ENCODE measurements at regions not wholly inside any gene's neighbourhood (a gene's known extent, or its start where the extent isn't known, plus 50 kb on each side); places are given as distances from the start of the nearest gene placed in this dataset.

DNA sequence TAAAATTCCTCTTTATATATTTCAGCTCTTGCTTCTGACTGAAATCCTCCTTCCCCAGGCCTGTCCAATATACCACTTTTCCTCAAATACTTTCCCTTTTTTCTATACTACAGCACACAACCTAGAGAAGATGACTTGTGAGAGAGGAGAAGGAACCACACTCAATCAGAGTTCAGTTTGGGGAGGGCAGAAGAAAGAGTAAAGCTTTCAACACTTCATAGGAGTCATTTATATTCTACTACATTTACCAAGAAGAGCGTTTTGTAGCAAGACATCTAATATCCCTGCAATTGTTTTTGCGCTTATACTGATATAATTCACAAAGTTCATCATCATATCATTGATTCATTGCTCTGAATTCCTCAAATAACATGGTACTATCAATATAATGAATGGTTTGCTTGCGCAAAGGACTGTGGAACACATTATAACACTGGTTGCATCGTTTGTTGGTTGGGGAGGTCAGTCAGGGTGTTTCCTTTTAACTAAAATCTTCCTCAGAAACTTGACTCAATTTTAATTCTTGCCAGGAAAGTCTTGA, 792.5 kb upstream of the CELF2 start:
- Histone ChIP-seq H3K27ac (ENCODE audit: insufficient read depth, low read depth, low read length) (no peak overlapping the region), H3K36me3 (ENCODE audit: control insufficient read depth in 2 of 2, extremely low read depth in 1 of 2, insufficient read depth in 2 of 2, low read length in 2 of 2) (no peaks in the 10 kb centered on the region), H3K9ac (replicated peaks; ENCODE audit: extremely low read depth, insufficient read depth, low read length) (no peak overlapping the region), H3K27me3 (ENCODE audit: control insufficient read depth in 2 of 2, insufficient read depth in 2 of 2, low read length in 2 of 2) (no peaks in the 10 kb centered on the region), H3K4me2 (ENCODE audit: insufficient read depth, low read length) (no peak overlapping the region), H3K4me3 (replicated peaks in 1 of 3; ENCODE audit: insufficient read depth in 1 of 3, low read depth in 1 of 3, low read length in 3 of 3) (no peak overlapping the region), H3K4me1 (ENCODE audit: control insufficient read depth, extremely low read depth, insufficient read depth, low read length) (no peaks in the 10 kb centered on the region), H2AFZ (ENCODE audit: low read depth, low read length) (no peak overlapping the region), H3K9me3 (replicated peaks; ENCODE audit: control insufficient read depth, insufficient read depth, low read length) (peaks cover 2% of the 10 kb centered on the region), H3K79me2 (ENCODE audit: control insufficient read depth, insufficient read depth, low read length) (no peaks in the 10 kb centered on the region), H4K20me1 (replicated peaks; ENCODE audit: control insufficient read depth, extremely low read depth, insufficient read depth, low read length) (peaks cover 2% of the 10 kb centered on the region), H3K9me1 (replicated peaks; ENCODE audit: control insufficient read depth, extremely low read depth, insufficient read depth, low read length) (no peaks in the 10 kb centered on the region)
- BruUV-seq (replicated peaks) = no TSS peak
- DNase-seq (ENCODE audit: low read depth, low spot score) = no peak
- CTCF ChIA-PET = no interaction called here
- intact Hi-C loops (cut with micrococcal nuclease) = no loop called here
- POLR2A ChIA-PET = no interaction called here
- no peak for TF ChIP-seq EZH2 (IDR thresholded peaks at IDR 0.05; ENCODE audit: borderline replicate concordance, low read depth, low read length, severe bottlenecking)
- TF ChIP-seq POLR2AphosphoS5 (IDR thresholded peaks at IDR 0.05; ENCODE audit: insufficient read depth, low read depth, low read length) = no peak
- TF ChIP-seq, protein P1, sequence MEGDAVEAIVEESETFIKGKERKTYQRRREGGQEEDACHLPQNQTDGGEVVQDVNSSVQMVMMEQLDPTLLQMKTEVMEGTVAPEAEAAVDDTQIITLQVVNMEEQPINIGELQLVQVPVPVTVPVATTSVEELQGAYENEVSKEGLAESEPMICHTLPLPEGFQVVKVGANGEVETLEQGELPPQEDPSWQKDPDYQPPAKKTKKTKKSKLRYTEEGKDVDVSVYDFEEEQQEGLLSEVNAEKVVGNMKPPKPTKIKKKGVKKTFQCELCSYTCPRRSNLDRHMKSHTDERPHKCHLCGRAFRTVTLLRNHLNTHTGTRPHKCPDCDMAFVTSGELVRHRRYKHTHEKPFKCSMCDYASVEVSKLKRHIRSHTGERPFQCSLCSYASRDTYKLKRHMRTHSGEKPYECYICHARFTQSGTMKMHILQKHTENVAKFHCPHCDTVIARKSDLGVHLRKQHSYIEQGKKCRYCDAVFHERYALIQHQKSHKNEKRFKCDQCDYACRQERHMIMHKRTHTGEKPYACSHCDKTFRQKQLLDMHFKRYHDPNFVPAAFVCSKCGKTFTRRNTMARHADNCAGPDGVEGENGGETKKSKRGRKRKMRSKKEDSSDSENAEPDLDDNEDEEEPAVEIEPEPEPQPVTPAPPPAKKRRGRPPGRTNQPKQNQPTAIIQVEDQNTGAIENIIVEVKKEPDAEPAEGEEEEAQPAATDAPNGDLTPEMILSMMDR (IDR thresholded peaks at IDR 0.05; ENCODE audit: extremely low read depth in 1 of 2, insufficient read depth in 1 of 2, low read depth in 1 of 2, low read length in 2 of 2) = no peak
- no peak for TF ChIP-seq MYC (IDR thresholded peaks at IDR 0.05; ENCODE audit: low read depth, low read length)
- TF ChIP-seq POLR2A (IDR thresholded peaks at IDR 0.05; ENCODE audit: low read depth, low read length) = no peak
- TF ChIP-seq GATA2 (IDR thresholded peaks at IDR 0.05; ENCODE audit: insufficient read depth, insufficient read length, low read depth, low read length) = no peak
- TF ChIP-seq FOS (IDR thresholded peaks at IDR 0.05; ENCODE audit: borderline replicate concordance, insufficient read depth, low read length) = no peak
- no peak for TF ChIP-seq JUN (IDR thresholded peaks at IDR 0.05; ENCODE audit: borderline replicate concordance, insufficient read depth, insufficient read length, low read depth)
- TF ChIP-seq, protein P2, sequence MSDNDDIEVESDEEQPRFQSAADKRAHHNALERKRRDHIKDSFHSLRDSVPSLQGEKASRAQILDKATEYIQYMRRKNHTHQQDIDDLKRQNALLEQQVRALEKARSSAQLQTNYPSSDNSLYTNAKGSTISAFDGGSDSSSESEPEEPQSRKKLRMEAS (IDR thresholded peaks at IDR 0.05; ENCODE audit: insufficient read depth, insufficient read length) = no peak
- dilution Hi-C loops (cut with MboI; ENCODE audit: extremely low pct_ligation_motif_present, low sequenced_read_pairs) = no loop called here
- FAIRE-seq = no peak

Measured in endothelial cell of umbilical vein (primary cell).